ENCODE measurements at regions not wholly inside any gene's neighbourhood (a gene's known extent, or its start where the extent isn't known, plus 50 kb on each side); places are given as distances from the start of the nearest gene placed in this dataset.

DNA sequence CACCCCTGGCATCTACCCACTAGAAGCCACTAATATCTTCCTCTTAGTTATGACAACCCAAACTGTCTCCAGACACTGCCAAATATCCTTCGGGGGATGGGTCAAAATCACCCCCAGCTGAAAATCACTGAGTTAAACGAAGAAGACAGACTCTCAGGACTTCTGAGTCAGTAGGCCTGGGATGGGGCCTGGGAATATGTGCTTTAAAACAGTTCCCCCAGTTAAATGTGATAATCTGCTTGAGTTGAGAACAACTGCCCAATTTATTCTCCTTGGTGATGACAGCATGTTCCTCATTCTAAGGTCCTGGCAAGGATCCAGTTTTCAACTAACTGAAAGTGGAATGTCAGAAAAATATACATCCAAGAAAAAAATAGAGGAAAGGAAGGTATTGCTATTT lies 52.4 kb downstream of the CBLL2 start:
- Histone ChIP-seq H3K27me3 (ENCODE audit: control insufficient read depth in 3 of 3, insufficient read depth in 3 of 3, low read length in 2 of 3) (peaks cover 0 to 3% (median 2%) of the 10 kb centered on the region in 3 donors), H3K9ac (ENCODE audit: insufficient read depth in 1 of 2, low read length in 2 of 2) (no peak overlapping the region), H3K4me3 (no peak overlapping the region), H3K36me3 (ENCODE audit: control insufficient read depth in 4 of 4, insufficient read depth in 4 of 4, low read length in 4 of 4) (no peaks in the 10 kb centered on the region), H3K9me3 (ENCODE audit: control insufficient read depth in 4 of 4, insufficient read depth in 3 of 4, low read length in 3 of 4) (peaks cover 0 to 2% (median 0%) of the 10 kb centered on the region in 4 donors), H3K4me1 (ENCODE audit: control insufficient read depth in 5 of 5, insufficient read depth in 5 of 5, low read length in 5 of 5) (peaks cover 0 to 3% (median 0%) of the 10 kb centered on the region in 5 donors), H3K27ac (ENCODE audit: low read depth in 1 of 2, low read length in 1 of 2) (no peak overlapping the region)
- DNase-seq, result peak in 1 of 3 donors; percentile 34
- TF ChIP-seq CTCF (IDR thresholded peaks at IDR 0.05; ENCODE audit: control extremely low read depth, extremely low read depth), result no peak
- WGBS, 2 donors, result 49 to 55% methylated on average over 2 of the region's 2 CpGs
- no peak for ATAC-seq (ENCODE audit: insufficient read depth, low FRiP score)

- no peak for TF ChIP-seq CTCF (IDR thresholded peaks at IDR 0.05; ENCODE audit: control extremely low read depth, extremely low read depth)
- no peak for DNase-seq
- no peaks in the 10 kb centered on the region for H3K27me3 ChIP-seq (ENCODE audit: control insufficient read depth in 3 of 3, insufficient read depth in 3 of 3, low read length in 2 of 3)
- no peak overlapping the region for H3K27ac ChIP-seq (ENCODE audit: low read depth in 1 of 2, low read length in 1 of 2)
- H3K36me3 ChIP-seq (ENCODE audit: control insufficient read depth in 4 of 4, insufficient read depth in 4 of 4, low read length in 4 of 4), result no peaks in the 10 kb centered on the region
- H3K4me1 ChIP-seq (ENCODE audit: control insufficient read depth in 5 of 5, insufficient read depth in 5 of 5, low read length in 5 of 5), result peaks cover 0 to 3% (median 0%) of the 10 kb centered on the region in 5 donors
- WGBS, 2 donors, result 45 to 77% methylated on average over 2 of the region's 2 CpGs
- peaks cover 0 to 2% (median 0%) of the 10 kb centered on the region in 4 donors for H3K9me3 ChIP-seq (ENCODE audit: control insufficient read depth in 4 of 4, insufficient read depth in 3 of 4, low read length in 3 of 4)
- H3K9ac ChIP-seq (ENCODE audit: insufficient read depth in 1 of 2, low read length in 2 of 2), result no peak overlapping the region
- H3K4me3 ChIP-seq, result no peak overlapping the region
- no peak for ATAC-seq (ENCODE audit: insufficient read depth, low FRiP score)
Measured at GRCh38 chrX:22329783-22330182, 57.1 kb downstream of the CBLL2 start.

DNA sequence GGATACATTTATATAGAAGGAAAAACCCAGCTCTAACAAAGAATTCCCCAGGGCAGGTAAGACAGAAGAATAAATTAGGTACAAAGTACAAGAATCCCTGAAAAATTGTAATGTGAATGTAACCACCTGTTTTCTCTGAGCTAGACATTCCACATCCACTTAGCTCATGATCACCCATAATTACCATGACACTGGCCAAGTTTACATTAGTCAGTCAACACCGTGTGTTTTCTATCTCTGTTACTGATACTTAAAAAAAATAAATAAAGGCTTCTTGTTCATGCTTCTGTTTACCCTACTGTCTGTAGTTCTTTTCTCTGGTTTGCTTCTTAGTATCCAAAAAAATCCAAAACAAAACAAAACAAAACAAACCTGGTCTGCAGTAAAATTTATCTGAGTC lies 66.0 kb downstream of the CBLL2 start:
- Histone ChIP-seq H3K4me1 (ENCODE audit: control insufficient read depth in 5 of 5, insufficient read depth in 5 of 5, low read length in 5 of 5) (no peaks in the 10 kb centered on the region), H3K36me3 (ENCODE audit: control insufficient read depth in 4 of 4, insufficient read depth in 4 of 4, low read length in 4 of 4) (no peaks in the 10 kb centered on the region), H3K9me3 (ENCODE audit: control insufficient read depth in 4 of 4, insufficient read depth in 3 of 4, low read length in 3 of 4) (no peaks in the 10 kb centered on the region), H3K27me3 (ENCODE audit: control insufficient read depth in 3 of 3, insufficient read depth in 3 of 3, low read length in 2 of 3) (peaks cover 0 to 5% (median 0%) of the 10 kb centered on the region in 3 donors), H3K27ac (ENCODE audit: low read depth in 1 of 2, low read length in 1 of 2) (no peak overlapping the region), H3K9ac (ENCODE audit: insufficient read depth in 1 of 2, low read length in 2 of 2) (no peak overlapping the region), H3K4me3 (no peak overlapping the region)
- WGBS, 2 donors, result 23 to 38% methylated on average over 1 of the region's 1 CpG
- peak in 2 of 3 donors; percentile 60 to 71 for DNase-seq
- no peak for ATAC-seq (ENCODE audit: insufficient read depth, low FRiP score)
- TF ChIP-seq CTCF (IDR thresholded peaks at IDR 0.05; ENCODE audit: control extremely low read depth, extremely low read depth), result no peak

DNA sequence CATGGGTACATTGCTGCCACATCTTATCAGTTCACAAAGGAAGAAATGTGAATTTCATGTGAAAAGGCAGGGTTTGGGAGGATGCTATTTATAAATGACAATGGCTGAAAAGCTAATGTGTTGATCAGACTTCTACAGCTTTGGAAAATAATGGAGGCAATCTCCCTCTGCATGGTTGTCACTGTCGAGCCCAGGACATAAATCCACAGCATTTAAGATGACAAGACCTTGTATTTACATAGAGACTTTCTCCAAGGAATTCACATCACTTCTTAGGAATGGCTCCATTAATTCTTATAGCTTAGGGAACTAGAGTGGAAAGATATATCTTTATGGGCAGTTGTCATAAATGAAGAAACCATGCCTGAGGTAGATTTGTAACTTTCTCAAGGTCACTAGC lies 66.7 kb downstream of the CBLL2 start:
- Histone ChIP-seq H3K9me3 (ENCODE audit: control insufficient read depth in 4 of 4, insufficient read depth in 3 of 4, low read length in 3 of 4) (no peaks in the 10 kb centered on the region), H3K36me3 (ENCODE audit: control insufficient read depth in 4 of 4, insufficient read depth in 4 of 4, low read length in 4 of 4) (no peaks in the 10 kb centered on the region), H3K27ac (ENCODE audit: low read depth in 1 of 2, low read length in 1 of 2) (no peak overlapping the region), H3K4me3 (no peak overlapping the region), H3K9ac (ENCODE audit: insufficient read depth in 1 of 2, low read length in 2 of 2) (no peak overlapping the region), H3K27me3 (ENCODE audit: control insufficient read depth in 3 of 3, insufficient read depth in 3 of 3, low read length in 2 of 3) (peaks cover 0 to 5% (median 2%) of the 10 kb centered on the region in 3 donors), H3K4me1 (ENCODE audit: control insufficient read depth in 5 of 5, insufficient read depth in 5 of 5, low read length in 5 of 5) (no peaks in the 10 kb centered on the region)
- TF ChIP-seq CTCF (IDR thresholded peaks at IDR 0.05; ENCODE audit: control extremely low read depth, extremely low read depth), result no peak
- no peak for DNase-seq
- ATAC-seq (ENCODE audit: insufficient read depth, low FRiP score), result no peak
- 40 to 71% methylated on average over 1 of the region's 1 CpG for WGBS, 2 donors
